DOHH2 (cell line): ENCODE measurements at regions not wholly inside any gene's neighbourhood (a gene's known extent, or its start where the extent isn't known, plus 50 kb on each side); places are given as distances from the start of the nearest gene placed in this dataset.

Experiments used
- EZH2phosphoT487 ChIP-seq: fragments of 200-600 bp; sonication (generic); IDR thresholded peaks from 2 replicates; pipeline ENCODE4 v1.6.1; 2017; ENCODE audit warnings: borderline replicate concordance, mild to moderate bottlenecking, antibody characterized with exemption, low read length, moderate library complexity, mixed read lengths
- TF ChIP-seq, protein P1 (sequence below): fragments of 200-600 bp; sonication (generic); IDR thresholded peaks from one replicate; pipeline ENCODE4 v1.5.1; 2014; ENCODE audit warnings: antibody characterized with exemption, mild to moderate bottlenecking, low read depth, low read length; ENCODE audit not compliant: poor library complexity, severe bottlenecking

DNA sequence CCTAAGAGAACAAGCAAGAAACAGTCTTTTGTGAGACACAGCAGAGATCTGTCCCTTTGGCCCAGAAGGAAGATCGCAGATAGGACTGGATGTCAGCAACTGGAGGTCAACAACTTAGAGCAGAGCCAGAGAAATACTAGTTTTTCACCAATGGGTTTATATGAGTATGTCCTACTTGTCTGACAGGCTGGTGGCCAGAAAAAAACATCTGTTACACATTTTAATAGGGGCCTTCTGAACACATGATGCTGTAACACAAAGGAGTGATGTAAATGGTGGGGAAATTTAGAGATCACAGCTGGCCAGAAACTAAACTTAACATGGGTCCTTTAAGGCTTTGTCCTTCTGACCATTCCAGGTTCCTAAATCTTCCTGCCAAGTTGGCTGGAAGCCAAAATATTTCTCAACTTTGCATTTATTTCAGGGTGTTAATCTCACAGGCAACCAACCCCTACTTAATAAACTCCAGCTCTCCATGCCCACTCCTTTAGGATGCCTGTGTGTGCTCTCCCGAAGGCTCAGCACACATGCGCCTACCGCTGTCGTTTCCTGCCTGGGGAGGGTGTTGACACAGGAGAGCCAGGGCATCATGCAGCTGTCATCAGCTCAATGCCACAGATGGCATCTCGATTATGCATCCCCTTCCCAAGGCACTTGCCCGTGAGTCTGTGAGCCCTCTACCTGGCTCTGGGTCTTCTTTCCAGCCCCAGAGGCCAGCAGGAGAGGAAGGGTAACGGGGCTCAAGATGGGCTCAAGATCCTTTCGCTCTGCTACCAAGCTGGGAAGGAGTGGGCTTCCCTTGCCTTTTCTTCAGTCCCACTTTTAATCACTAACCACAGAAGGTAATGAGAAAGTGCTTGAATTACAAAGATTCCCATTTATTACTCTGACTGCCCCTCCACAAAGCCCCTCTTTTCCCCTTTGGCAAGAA lies 252.5 kb downstream of the ETAA1 start:
- TF ChIP-seq, protein P1, sequence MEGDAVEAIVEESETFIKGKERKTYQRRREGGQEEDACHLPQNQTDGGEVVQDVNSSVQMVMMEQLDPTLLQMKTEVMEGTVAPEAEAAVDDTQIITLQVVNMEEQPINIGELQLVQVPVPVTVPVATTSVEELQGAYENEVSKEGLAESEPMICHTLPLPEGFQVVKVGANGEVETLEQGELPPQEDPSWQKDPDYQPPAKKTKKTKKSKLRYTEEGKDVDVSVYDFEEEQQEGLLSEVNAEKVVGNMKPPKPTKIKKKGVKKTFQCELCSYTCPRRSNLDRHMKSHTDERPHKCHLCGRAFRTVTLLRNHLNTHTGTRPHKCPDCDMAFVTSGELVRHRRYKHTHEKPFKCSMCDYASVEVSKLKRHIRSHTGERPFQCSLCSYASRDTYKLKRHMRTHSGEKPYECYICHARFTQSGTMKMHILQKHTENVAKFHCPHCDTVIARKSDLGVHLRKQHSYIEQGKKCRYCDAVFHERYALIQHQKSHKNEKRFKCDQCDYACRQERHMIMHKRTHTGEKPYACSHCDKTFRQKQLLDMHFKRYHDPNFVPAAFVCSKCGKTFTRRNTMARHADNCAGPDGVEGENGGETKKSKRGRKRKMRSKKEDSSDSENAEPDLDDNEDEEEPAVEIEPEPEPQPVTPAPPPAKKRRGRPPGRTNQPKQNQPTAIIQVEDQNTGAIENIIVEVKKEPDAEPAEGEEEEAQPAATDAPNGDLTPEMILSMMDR, result no peak
- TF ChIP-seq EZH2phosphoT487, result no peak
